Heart left ventricle (tissue), 16 donors: ENCODE measurements at regions not wholly inside any gene's neighbourhood (a gene's known extent, or its start where the extent isn't known, plus 50 kb on each side); places are given as distances from the start of the nearest gene placed in this dataset.

ENCODE experiments used
- ATAC-seq, 4 donors: fragments of 200-7000 bp; cut with Tn5 transposase; one replicate each; pipeline ENCODE4 v1.9.1; 2020 to 2022; ENCODE audit warnings: moderate library complexity in 4 of 4, mild to moderate bottlenecking in 3 of 4, moderate number of reproducible peaks in 1 of 4
- DNase-seq, 5 donors: peaks; one replicate each; pipeline ENCODE4 v3.0.0-alpha.2; 2020
- H3K27ac ChIP-seq, 12 donors: fragments of 200-600 bp; sonication (generic) in 4 of 12; one replicate each; pipeline versions ENCODE4 v1.5.0 to v1.8.0; 2016 to 2022; ENCODE audit warnings: mild to moderate bottlenecking in 2 of 12
- H3K27me3 ChIP-seq, 9 donors: fragments of 200-600 bp; sonication (generic) in 2 of 9; one replicate each; pipeline versions ENCODE4 v1.5.1 to v1.8.0; 2016 to 2022; ENCODE audit warnings: mild to moderate bottlenecking in 3 of 9
- H3K36me3 ChIP-seq, 9 donors: fragments of 200-600 bp; sonication (generic) in 2 of 9; one replicate each; pipeline versions ENCODE4 v1.5.0 to v1.8.0; 2018 to 2022; ENCODE audit warnings: mild to moderate bottlenecking in 2 of 9
- H3K4me1 ChIP-seq, 12 donors: fragments of 200-600 bp; sonication (generic) in 4 of 12; one replicate each; pipeline versions ENCODE4 v1.5.0 to v1.8.0; 2016 to 2022; ENCODE audit warnings: mild to moderate bottlenecking in 3 of 12
- H3K4me3 ChIP-seq, 12 donors: fragments of 200-600 bp; sonication (generic) in 4 of 12; one replicate each; pipeline versions ENCODE4 v1.5.0 to v1.8.0; 2017 to 2022; ENCODE audit warnings: mild to moderate bottlenecking in 9 of 12, moderate library complexity in 4 of 12
- H3K9me3 ChIP-seq, 12 donors: fragments of 200-600 bp; sonication (generic) in 4 of 12; one replicate each; pipeline versions ENCODE4 v1.5.0 to v1.8.0; 2016 to 2022; ENCODE audit warnings: mild to moderate bottlenecking in 1 of 12
- CTCF ChIP-seq, 12 donors: fragments of 200-600 bp; sonication (generic) in 4 of 12; IDR thresholded peaks; one replicate each; pipeline versions ENCODE4 v1.5.0 to v1.8.0; 2018 to 2022; ENCODE audit warnings: antibody characterized with exemption in 12 of 12, mild to moderate bottlenecking in 5 of 12
- POLR2A ChIP-seq, 2 donors: fragments of 450-650 bp; IDR thresholded peaks; one replicate each; pipeline ENCODE4 v1.6.1; 2017; ENCODE audit warnings: antibody characterized with exemption in 2 of 2, mild to moderate bottlenecking in 2 of 2, moderate library complexity in 2 of 2
- WGBS, 4 donors: extraction: QIAGEN DNeasy Blood & Tissue Kit in 2 of 4; methylation state at CpG; one replicate each; pipeline versions ENCODE4 v1.1.5 to v1.1.7; 2013 to 2018; 5-methylcytosine and 5-hydroxymethylcytosine counted together
- intact Hi-C, 10 donors: fragments of 100-400 bp; cut with DNase I; formaldehyde crosslinking; loops; one replicate each; pipeline versions ENCODE4 v1.11.1 to v1.14.2; 2022
- donor health status: ischemic (EF 13 %, LVEDD 7.1; RV severe dilation, severe dysfunction).
- donor health status: healthy with polysubstance abuse.
- donor health status: DM: no; HTN: yes; CAD: no.
- donor health status: DM: no; HTN: no; CAD: no.
- donor health status: ischemic (EF 25% LVEDD 6.9; RV normal size, moderate dysfunction).
- donor health status: ischemic (EF 25% LVEDD 5.7; RV mildly dilated, moderate dysfunction).
- donor health status: healthy.
- donor health status: DM: yes; HTN: yes; CAD: no.
- donor health status: ischemic (EF 35%, LVEDD 5.7; RV mildly dilated, moderate dysfunction).
- donor health status: nonischemic (EF 11% LVEDD 7.7; RV severe dilation, severe dysfunction).
- donor health status: DM: yes; HTN: yes; CAD: no.
- donor health status: PGD.
- donor health status: ischemic (EF 29% LVEDD 5.4; RV normal size, mild dysfunction).
- donor health status: nonischemic (EF 23%, LVEDD 6.1; RV moderate dilation, normal function).

DNA sequence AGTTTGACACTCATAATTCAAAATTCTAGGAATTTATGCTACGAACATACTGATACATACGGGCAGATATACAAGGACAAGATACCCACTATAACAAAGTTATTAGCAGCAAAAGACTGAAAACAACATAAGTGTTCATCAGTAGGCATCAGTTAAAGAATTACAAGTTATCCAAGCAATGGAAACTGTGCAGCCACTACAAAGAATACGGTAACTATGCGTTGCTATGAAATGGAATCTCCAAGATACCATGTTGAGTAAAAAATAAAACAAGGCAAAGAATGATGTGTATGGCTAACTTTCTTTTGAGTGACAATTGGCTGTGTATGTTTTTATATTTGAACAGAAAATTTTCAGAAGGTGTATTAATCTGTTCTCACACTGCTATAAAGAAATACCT is 151.7 kb downstream of the ADAMTS15 start:
- ATAC-seq: no peak
- no peak for DNase-seq
- Histone ChIP-seq H3K4me1 (peaks cover 0 to 27% (median 10%) of the 10 kb centered on the region in 12 donors), H3K27me3 (no peaks in the 10 kb centered on the region), H3K4me3 (no peak overlapping the region), H3K9me3 (no peaks in the 10 kb centered on the region), H3K36me3 (no peaks in the 10 kb centered on the region), H3K27ac (peak overlapping the region in 3 of 12 donors; percentile 51 to 62 (median 58))
- intact Hi-C loops: loop anchor here in 1 of 10 donors (10.0 kb wide), 1 partner anchor 145 kb away; no protein-coding TSS in a partner anchor
- 70 to 84% (median 73%) methylated on average over 4 of the region's 4 CpGs for WGBS, 4 donors
- TF ChIP-seq POLR2A (IDR thresholded peaks at IDR 0.05) (no peak), CTCF (IDR thresholded peaks at IDR 0.05) (no peak)

DNA sequence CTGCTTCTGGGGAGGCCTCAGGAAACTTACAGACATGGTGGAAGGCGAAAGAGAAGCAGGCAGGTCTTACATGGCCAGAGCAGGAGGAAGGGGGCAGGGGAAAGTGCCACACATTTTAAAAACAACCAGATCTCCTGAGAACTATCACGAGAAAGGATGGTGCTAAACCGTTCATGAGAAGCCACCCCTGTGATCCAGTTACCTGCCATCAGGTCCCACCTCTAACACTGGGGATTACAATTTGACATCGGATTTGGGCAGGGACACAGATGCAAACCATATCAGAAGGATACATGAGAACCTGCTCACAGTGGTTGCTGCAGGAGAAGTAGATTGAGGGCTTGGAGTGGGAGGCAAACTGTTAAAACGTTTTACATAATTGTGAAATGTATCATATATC is 152.2 kb downstream of the ADAMTS15 start:
- Histone ChIP-seq H3K27me3 (no peaks in the 10 kb centered on the region), H3K9me3 (no peaks in the 10 kb centered on the region), H3K4me3 (no peak overlapping the region), H3K27ac (peak overlapping the region in 11 of 12 donors; percentile 11 to 62 (median 48)), H3K4me1 (peaks cover 0 to 27% (median 10%) of the 10 kb centered on the region in 12 donors), H3K36me3 (no peaks in the 10 kb centered on the region)
- TF ChIP-seq CTCF (IDR thresholded peaks at IDR 0.05) (no peak), POLR2A (IDR thresholded peaks at IDR 0.05) (no peak)
- 53 to 64% (median 55%) methylated on average over 5 of the region's 5 CpGs for WGBS, 4 donors
- intact Hi-C loops: loop anchor here in 1 of 10 donors (10.0 kb wide), 1 partner anchor 146 kb away; no protein-coding TSS in a partner anchor
- ATAC-seq (no peak), DNase-seq (no peak)

GRCh38 chr11:130601141-130601540 is 152.7 kb downstream of the ADAMTS15 start:
- Histone ChIP-seq H3K4me3 (no peak overlapping the region), H3K4me1 (peaks cover 0 to 27% (median 10%) of the 10 kb centered on the region in 12 donors), H3K9me3 (no peaks in the 10 kb centered on the region), H3K36me3 (no peaks in the 10 kb centered on the region), H3K27ac (peak overlapping the region in 10 of 12 donors; percentile 28 to 62 (median 50)), H3K27me3 (no peaks in the 10 kb centered on the region)
- intact Hi-C loops: loop anchor here in 1 of 10 donors (10.0 kb wide), 1 partner anchor 146 kb away; no protein-coding TSS in a partner anchor
- peak; percentile 67 to 89 (median 80) for DNase-seq
- peak; percentile 90 to 98 (median 96) for ATAC-seq
- no peak for TF ChIP-seq POLR2A (IDR thresholded peaks at IDR 0.05)
- TF ChIP-seq CTCF (IDR thresholded peaks at IDR 0.05): no peak
- WGBS, 4 donors: 12 to 14% (median 14%) methylated on average over 8 of the region's 8 CpGs

DNA sequence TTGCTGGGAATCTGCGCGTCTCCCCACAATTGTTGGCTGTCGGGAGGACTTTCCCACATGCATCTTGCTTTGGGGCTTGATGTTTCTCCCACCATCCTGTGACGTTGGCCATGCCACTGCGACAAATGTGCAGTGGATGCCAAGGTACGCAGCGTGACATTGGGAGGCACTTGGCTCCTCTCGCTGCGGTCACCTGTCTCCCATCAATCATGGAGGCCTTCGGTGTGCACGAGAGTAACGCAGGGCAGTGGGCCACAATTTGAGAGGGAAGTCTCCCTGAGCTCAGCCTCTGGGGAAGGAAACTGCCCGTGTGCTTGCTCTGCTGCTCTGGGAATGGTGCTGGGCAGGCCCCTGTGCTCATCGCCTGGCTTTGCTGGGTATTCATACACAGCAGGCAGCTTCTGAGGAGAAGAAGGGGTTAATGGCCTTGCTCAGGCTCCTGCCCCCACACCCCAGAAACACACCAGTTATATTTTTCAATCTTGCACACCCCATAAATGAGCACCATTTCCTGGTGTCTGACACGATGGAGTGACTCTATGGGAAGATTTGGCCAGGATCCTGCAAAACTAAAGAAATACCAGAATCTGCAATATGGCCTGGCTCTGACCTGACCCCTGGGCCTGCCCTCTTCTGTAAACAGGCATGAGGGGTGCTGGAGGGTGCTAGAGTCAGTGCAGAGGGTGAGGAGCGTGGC is 153.5 kb downstream of the ADAMTS15 start:
- intact Hi-C loops: loop anchor here in 1 of 10 donors (10.0 kb wide), 1 partner anchor 147 kb away; no protein-coding TSS in a partner anchor
- no peaks in the 10 kb centered on the region for H3K9me3 ChIP-seq
- H3K36me3 ChIP-seq: no peaks in the 10 kb centered on the region
- H3K27ac ChIP-seq: peak overlapping the region in 9 of 12 donors; percentile 28 to 62 (median 51)
- H3K4me1 ChIP-seq: peaks cover 0 to 35% (median 15%) of the 10 kb centered on the region in 12 donors
- no peak for DNase-seq
- no peaks in the 10 kb centered on the region for H3K27me3 ChIP-seq
- TF ChIP-seq CTCF (IDR thresholded peaks at IDR 0.05): no peak
- TF ChIP-seq POLR2A (IDR thresholded peaks at IDR 0.05): no peak
- no peak overlapping the region for H3K4me3 ChIP-seq
- 88 to 97% (median 95%) methylated on average over 5 to 16 of the region's 16 CpGs for WGBS, 4 donors
- ATAC-seq: no peak
